ENCODE measurements at regions not wholly inside any gene's neighbourhood (a gene's known extent, or its start where the extent isn't known, plus 50 kb on each side); places are given as distances from the start of the nearest gene placed in this dataset.

GRCh38 chr22:35479359-35479758 is 61.3 kb upstream of the RASD2 start:
- no peaks in the 10 kb centered on the region for H3K79me2 ChIP-seq (ENCODE audit: control insufficient read depth, insufficient read depth, low read length)
- DNase-seq (ENCODE audit: low read depth, low spot score), result no peak
- H3K9me3 ChIP-seq (replicated peaks; ENCODE audit: control insufficient read depth, insufficient read depth, low read length), result no peaks in the 10 kb centered on the region
- TF ChIP-seq POLR2AphosphoS5 (IDR thresholded peaks at IDR 0.05; ENCODE audit: insufficient read depth, low read depth, low read length) (no peak), MAX (IDR thresholded peaks at IDR 0.05; ENCODE audit: insufficient read depth, insufficient read length) (no peak), FOS (IDR thresholded peaks at IDR 0.05; ENCODE audit: borderline replicate concordance, insufficient read depth, low read length) (no peak), POLR2A (IDR thresholded peaks at IDR 0.05; ENCODE audit: low read depth, low read length) (no peak), MYC (IDR thresholded peaks at IDR 0.05; ENCODE audit: low read depth, low read length) (no peak), EZH2 (IDR thresholded peaks at IDR 0.05; ENCODE audit: borderline replicate concordance, low read depth, low read length, severe bottlenecking) (no peak), GATA2 (IDR thresholded peaks at IDR 0.05; ENCODE audit: insufficient read depth, insufficient read length, low read depth, low read length) (no peak), JUN (IDR thresholded peaks at IDR 0.05; ENCODE audit: borderline replicate concordance, insufficient read depth, insufficient read length, low read depth) (no peak)
- TF ChIP-seq, protein P1, sequence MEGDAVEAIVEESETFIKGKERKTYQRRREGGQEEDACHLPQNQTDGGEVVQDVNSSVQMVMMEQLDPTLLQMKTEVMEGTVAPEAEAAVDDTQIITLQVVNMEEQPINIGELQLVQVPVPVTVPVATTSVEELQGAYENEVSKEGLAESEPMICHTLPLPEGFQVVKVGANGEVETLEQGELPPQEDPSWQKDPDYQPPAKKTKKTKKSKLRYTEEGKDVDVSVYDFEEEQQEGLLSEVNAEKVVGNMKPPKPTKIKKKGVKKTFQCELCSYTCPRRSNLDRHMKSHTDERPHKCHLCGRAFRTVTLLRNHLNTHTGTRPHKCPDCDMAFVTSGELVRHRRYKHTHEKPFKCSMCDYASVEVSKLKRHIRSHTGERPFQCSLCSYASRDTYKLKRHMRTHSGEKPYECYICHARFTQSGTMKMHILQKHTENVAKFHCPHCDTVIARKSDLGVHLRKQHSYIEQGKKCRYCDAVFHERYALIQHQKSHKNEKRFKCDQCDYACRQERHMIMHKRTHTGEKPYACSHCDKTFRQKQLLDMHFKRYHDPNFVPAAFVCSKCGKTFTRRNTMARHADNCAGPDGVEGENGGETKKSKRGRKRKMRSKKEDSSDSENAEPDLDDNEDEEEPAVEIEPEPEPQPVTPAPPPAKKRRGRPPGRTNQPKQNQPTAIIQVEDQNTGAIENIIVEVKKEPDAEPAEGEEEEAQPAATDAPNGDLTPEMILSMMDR (IDR thresholded peaks at IDR 0.05; ENCODE audit: extremely low read depth in 1 of 2, insufficient read depth in 1 of 2, low read depth in 1 of 2, low read length in 2 of 2), result no peak
- H2AFZ ChIP-seq (ENCODE audit: low read depth, low read length), result no peak overlapping the region
- dilution Hi-C loops (cut with MboI; ENCODE audit: extremely low pct_ligation_motif_present, low sequenced_read_pairs), result no loop called here
- H3K4me2 ChIP-seq (ENCODE audit: insufficient read depth, low read length), result no peak overlapping the region
- POLR2A ChIA-PET, result interaction anchor here (0.6 to 0.7 kb wide), 2 partner anchors 17 to 152 kb away, joined by 5 to 7 read pairs; no protein-coding TSS in a partner anchor
- H3K4me3 ChIP-seq (replicated peaks in 1 of 3; ENCODE audit: insufficient read depth in 1 of 3, low read depth in 1 of 3, low read length in 3 of 3), result no peak overlapping the region
- intact Hi-C loops (cut with micrococcal nuclease), result no loop called here
- no peak for FAIRE-seq
- no peaks in the 10 kb centered on the region for H3K9me1 ChIP-seq (replicated peaks; ENCODE audit: control insufficient read depth, extremely low read depth, insufficient read depth, low read length)
- no peak overlapping the region for H3K9ac ChIP-seq (replicated peaks; ENCODE audit: extremely low read depth, insufficient read depth, low read length)
- H4K20me1 ChIP-seq (replicated peaks; ENCODE audit: control insufficient read depth, extremely low read depth, insufficient read depth, low read length), result no peaks in the 10 kb centered on the region
- peaks cover 19% of the 10 kb centered on the region for H3K4me1 ChIP-seq (ENCODE audit: control insufficient read depth, extremely low read depth, insufficient read depth, low read length)
- BruUV-seq (replicated peaks), result no TSS peak
- CTCF ChIA-PET, result interaction anchor here (0.9 to 1.9 kb wide), 5 partner anchors 8 to 93 kb away, joined by 3 to 9 read pairs (median 7); no protein-coding TSS in a partner anchor
- no peaks in the 10 kb centered on the region for H3K36me3 ChIP-seq (ENCODE audit: control insufficient read depth in 2 of 2, extremely low read depth in 1 of 2, insufficient read depth in 2 of 2, low read length in 2 of 2)
- peaks cover 0 to 4% of the 10 kb centered on the region in 2 experiments for H3K27me3 ChIP-seq (ENCODE audit: control insufficient read depth in 2 of 2, insufficient read depth in 2 of 2, low read length in 2 of 2)
- H3K27ac ChIP-seq (ENCODE audit: insufficient read depth, low read depth, low read length), result no peak overlapping the region

Measured in endothelial cell of umbilical vein (primary cell).